ENCODE measurements at regions not wholly inside any gene's neighbourhood (a gene's known extent, or its start where the extent isn't known, plus 50 kb on each side); places are given as distances from the start of the nearest gene placed in this dataset.
"Not testable (repeated sequence)": the region's sequence is repeated elsewhere in the genome, so short reads cannot be mapped to it uniquely, and the experiment has no call there.

GRCh38 chr15:69679623-69680228 is 227.1 kb downstream of the RPLP1 start:
- POLR2A ChIA-PET, result no interaction called here
- no peak for TF ChIP-seq CTCF (IDR thresholded peaks at IDR 0.05; ENCODE audit: control extremely low read depth, extremely low read depth, low read depth, missing control alignments)
- CTCF ChIA-PET, result interaction anchor here (1.1 kb wide), 1 partner anchor 79 kb away, joined by 5 read pairs; no protein-coding TSS in a partner anchor
- peak; percentile 71 for DNase-seq (ENCODE audit: extremely low spot score)

- POLR2A ChIA-PET; DNase-seq (ENCODE audit: extremely low spot score): not testable (repeated sequence)
Observed at GRCh38 chr15:69684823-69685222, 232.2 kb downstream of the RPLP1 start.

GRCh38 chr15:69685512-69686452 is 233.2 kb downstream of the RPLP1 start:
- DNase-seq (ENCODE audit: extremely low spot score), result no peak
- POLR2A ChIA-PET, result no interaction called here
- no peak for TF ChIP-seq CTCF (IDR thresholded peaks at IDR 0.05; ENCODE audit: control extremely low read depth, extremely low read depth, low read depth, missing control alignments)
- CTCF ChIA-PET, result interaction anchor here (1.0 to 1.4 kb wide), 4 partner anchors 8 to 819 kb away, joined by 3 to 4 read pairs (median 3); no protein-coding TSS in a partner anchor

More at GRCh38 chr15:69684823-69685222, 232.2 kb downstream of the RPLP1 start:
- CTCF ChIA-PET, result interaction anchor here (1.1 kb wide), 1 partner anchor 9 kb away, joined by 3 read pairs; no protein-coding TSS in a partner anchor

GRCh38 chr15:69686626-69687025 is 234.0 kb downstream of the RPLP1 start:
- no peak for TF ChIP-seq CTCF (IDR thresholded peaks at IDR 0.05; ENCODE audit: control extremely low read depth, extremely low read depth, low read depth, missing control alignments)
- POLR2A ChIA-PET, result no interaction called here
- no peak for DNase-seq (ENCODE audit: extremely low spot score)
- CTCF ChIA-PET, result interaction anchor here (1.1 to 1.4 kb wide), 2 partner anchors 42 to 818 kb away, joined by 3 to 4 read pairs; no protein-coding TSS in a partner anchor

GRCh38 chr15:69689133-69689532 is 236.5 kb downstream of the RPLP1 start:
- CTCF ChIA-PET, result interaction anchor here (1.3 kb wide), 1 partner anchor 32 kb away, joined by 3 read pairs; no protein-coding TSS in a partner anchor
- POLR2A ChIA-PET, result no interaction called here
- no peak for DNase-seq (ENCODE audit: extremely low spot score)
- TF ChIP-seq CTCF (IDR thresholded peaks at IDR 0.05; ENCODE audit: control extremely low read depth, extremely low read depth, low read depth, missing control alignments), result no peak

- no peak for DNase-seq (ENCODE audit: extremely low spot score)
- TF ChIP-seq CTCF (IDR thresholded peaks at IDR 0.05; ENCODE audit: control extremely low read depth, extremely low read depth, low read depth, missing control alignments), result no peak
- ChIA-PET POLR2A (no interaction called here), CTCF (no interaction called here)
Observed at GRCh38 chr15:69691307-69692015, 238.8 kb downstream of the RPLP1 start.

Measured in GM10248 (cell line).